HG03378 (cell line): ENCODE measurements at regions not wholly inside any gene's neighbourhood (a gene's known extent, or its start where the extent isn't known, plus 50 kb on each side); places are given as distances from the start of the nearest gene placed in this dataset.

Experiments used
- ATAC-seq: cut with Tn5 transposase; IDR thresholded peaks from one replicate; pipeline ENCODE4 v1.9.1; 2021; ENCODE audit warnings: mild to moderate bottlenecking, moderate library complexity; ENCODE audit not compliant: unreplicated experiment

- ATAC-seq: no peak
Measured at GRCh38 chr6:22668307-22668706, 98.9 kb downstream of the HDGFL1 start.

DNA sequence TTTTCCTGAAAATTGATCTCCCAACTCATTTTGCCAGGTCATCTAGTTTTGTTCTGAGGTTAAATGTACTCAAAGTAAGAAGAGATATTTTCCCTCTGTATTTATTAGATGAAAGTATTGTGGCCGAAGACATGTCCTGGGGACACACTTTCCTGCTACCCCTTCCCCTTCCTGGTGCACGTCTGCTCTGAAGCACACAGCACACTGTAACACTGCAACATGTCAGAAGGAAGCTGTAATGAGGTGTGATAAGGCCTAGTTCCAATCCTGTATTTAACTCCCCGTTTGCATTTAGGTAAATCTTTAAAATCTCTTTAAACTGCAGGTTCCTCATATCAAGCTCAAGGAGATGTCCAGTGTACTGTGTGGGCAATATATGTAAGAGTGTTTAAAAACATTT, 99.4 kb downstream of the HDGFL1 start:
- no peak for ATAC-seq

DNA sequence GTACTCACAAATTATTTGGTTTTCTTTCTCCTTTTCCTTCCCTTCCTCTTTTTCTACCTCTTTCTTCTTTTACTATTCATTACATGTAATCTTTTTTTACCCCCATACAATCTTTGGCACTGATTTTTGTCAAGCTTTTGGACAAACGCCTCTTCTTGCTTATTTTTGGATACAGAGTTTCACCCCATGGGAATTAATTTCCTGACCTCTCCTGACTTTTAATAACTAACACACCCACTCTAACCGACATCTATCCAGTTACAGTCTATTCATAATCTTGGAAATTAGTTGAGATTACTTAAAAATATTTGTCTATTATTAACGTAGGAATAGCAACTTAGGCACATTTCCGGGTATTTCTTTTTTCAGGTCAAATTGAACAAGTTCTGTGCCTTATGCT, 101.2 kb downstream of the HDGFL1 start:
- ATAC-seq: no peak

GRCh38 chr6:22673474-22673873, 104.1 kb downstream of the HDGFL1 start:
- no peak for ATAC-seq

DNA sequence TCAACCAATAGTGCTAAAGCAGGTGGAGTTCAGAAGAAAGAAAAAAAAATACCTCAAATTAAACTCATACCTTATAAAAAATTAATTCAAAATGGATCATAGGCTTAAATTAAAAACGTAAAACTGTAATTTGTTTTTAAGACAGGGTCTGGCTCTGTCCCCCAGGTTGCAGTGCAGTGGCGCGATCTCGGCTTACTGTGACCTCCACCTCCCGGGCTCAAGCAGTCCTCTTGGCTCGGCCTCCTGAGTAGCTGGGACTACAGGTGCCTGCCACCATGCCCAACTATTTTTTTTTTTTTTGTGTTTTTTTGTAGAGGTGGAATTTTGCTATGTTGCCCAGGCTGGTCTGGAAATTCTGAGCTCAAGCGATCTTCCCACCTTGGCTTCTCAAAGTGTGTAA, 111.6 kb downstream of the HDGFL1 start:
- ATAC-seq: no peak

- no peak for ATAC-seq
Measured at GRCh38 chr6:22681761-22682160, 112.4 kb downstream of the HDGFL1 start.

DNA sequence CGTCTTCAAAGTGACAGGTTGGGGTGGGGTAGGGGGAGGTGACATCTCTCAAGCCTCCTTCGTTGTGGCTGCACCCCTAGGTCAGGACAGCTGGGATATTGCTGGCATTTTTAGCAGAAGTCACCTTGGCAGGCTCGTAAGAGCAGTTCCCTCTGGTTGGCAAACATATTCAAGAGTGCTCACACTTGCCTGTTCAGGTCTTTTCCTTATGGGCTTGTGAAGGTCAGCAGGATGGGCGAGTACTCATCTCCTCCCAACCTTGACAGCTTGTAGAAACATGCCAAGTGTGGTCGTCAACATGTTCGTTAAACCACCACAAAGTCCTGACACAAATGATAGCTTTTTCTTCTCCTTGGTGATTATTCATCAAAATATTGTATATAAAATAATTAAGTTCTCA, 113.6 kb downstream of the HDGFL1 start:
- ATAC-seq: no peak

- no peak for ATAC-seq
Measured at GRCh38 chr6:22690446-22690845, 121.1 kb downstream of the HDGFL1 start.

DNA sequence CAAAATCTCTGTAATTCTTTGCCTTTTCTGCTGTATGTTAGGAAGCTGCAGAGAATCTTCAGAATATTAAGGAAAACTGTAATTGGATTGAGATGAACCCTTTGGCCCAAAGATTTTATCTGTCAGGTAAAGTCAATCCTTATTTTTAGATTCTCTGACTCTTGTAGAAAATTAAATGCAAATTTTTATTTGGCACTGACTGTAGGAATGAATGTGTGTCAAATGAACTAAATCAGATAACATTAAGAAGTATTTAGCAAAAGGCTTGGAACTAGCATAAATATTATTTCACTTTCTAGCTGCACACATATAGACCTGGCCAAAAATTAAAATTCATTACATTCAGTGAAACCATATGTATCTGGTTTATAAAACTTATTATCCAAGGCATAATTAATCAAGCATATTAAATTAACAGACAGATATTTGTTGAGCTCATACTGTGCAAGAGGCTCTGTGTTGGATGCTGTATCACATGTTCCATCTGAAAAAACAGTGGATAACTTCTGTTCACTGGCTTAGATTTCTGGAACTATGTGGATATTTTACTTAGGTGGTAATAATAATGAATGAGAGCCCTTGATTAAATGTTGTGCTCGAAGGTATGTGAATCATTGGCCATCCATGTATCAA, 124.8 kb downstream of the HDGFL1 start:
- ATAC-seq: no peak

DNA sequence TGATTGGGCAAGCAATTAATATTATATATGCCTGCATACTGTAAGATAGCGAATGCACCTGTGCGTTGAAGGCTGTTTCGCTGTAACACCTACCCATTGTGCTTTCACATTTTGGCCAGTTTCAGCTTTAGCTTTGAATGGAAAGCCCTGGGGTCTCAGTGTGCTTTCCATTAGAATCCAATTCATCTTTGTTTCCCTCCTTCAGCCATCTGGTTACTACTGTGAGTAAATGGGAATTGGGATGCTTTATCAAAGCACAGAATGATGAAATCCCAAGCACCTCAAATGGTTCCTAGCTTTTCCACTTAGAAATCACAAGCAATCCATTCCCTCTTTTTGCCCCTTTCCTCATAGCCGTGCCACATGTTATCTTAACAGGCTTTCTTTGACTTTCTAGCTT, 127.1 kb downstream of the HDGFL1 start:
- ATAC-seq: no peak

DNA sequence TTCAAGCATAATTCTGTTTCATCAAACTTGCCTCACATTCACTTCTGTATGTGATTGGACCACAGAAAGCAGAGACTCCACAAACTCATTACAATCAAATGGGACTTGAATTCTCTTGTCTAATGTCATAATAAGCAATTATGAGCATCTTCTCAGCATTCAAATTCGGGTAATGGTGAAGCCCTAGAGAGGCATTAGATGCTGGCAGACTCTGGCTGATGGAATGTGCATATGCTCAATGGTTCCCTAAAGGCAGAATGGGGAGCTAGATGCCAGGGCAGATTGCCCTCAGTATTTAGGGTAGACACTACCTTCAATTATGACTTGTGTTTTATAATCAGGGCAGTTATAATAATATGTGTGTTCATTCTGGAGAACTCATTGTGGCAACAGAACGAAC, 127.9 kb downstream of the HDGFL1 start:
- ATAC-seq: no peak

DNA sequence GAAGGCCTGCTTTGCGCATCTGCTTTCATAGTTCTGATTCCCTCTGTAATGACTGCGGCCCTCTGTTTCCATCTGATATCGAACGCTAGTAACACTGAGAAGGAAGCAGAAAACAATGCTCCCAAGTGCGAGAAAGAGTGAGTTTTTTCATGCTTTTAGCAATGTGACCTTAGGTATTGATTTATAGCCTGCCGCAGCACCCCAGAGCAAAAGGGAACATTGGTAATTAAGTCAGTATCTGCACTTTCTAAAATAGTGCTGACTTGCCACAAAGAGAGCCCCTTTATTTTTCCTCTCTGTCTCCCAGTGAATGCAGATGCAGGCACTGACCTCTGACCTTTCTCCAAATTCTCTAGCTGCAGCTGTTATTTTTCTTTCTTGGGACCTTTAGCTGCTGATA, 129.8 kb downstream of the HDGFL1 start:
- ATAC-seq: no peak

- no peak for ATAC-seq
Measured at GRCh38 chr6:22706651-22707050, 137.3 kb downstream of the HDGFL1 start.

- no peak for ATAC-seq
Measured at GRCh38 chr6:22708469-22708868, 139.1 kb downstream of the HDGFL1 start.

DNA sequence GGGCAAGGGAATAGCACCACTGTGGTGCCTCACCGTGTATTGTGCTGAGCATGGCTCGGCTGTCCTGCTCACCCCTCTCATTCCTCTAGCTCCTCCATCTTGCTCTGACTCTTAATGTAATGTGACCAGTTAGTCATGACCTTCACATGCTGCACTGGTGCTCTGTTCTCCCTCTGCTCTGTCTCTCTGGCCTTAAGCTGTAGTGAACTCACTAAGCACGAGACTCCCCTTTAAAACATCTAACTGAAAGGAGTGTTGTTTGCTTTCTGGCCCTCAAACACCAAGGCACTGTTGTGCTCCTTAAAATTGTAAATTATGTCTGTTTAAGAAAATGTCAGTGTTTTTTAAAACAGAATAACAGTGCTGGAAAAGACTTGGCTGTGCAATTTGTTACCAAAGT, 140.4 kb downstream of the HDGFL1 start:
- no peak for ATAC-seq

DNA sequence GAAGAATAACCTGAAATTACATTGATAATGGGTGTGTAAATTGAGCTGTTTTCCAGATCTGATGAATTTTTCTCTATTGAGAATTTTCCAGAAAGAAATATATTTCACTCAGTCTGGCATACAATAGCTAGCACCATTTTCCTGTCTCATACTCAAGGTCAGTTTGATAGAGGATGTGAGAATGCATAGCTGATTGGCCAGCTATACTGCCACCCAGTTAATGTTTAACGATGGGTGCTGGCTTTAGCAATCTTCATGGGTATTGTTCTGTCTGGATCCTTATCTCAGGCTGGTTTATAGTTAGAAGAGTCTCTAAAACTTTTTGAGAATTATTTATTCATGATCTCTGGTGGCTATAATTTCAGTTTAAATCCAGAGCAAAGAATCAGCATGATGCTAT, 147.4 kb downstream of the HDGFL1 start:
- no peak for ATAC-seq

- no peak for ATAC-seq
Measured at GRCh38 chr6:22717915-22718314, 148.5 kb downstream of the HDGFL1 start.

- no peak for ATAC-seq
Measured at GRCh38 chr6:22722913-22723312, 153.5 kb downstream of the HDGFL1 start.

- ATAC-seq: no peak
Measured at GRCh38 chr6:22726966-22727365, 157.6 kb downstream of the HDGFL1 start.

- no peak for ATAC-seq
Measured at GRCh38 chr6:22727710-22728109, 158.3 kb downstream of the HDGFL1 start.

- no peak for ATAC-seq
Measured at GRCh38 chr6:22732176-22732970, 163.0 kb downstream of the HDGFL1 start.

DNA sequence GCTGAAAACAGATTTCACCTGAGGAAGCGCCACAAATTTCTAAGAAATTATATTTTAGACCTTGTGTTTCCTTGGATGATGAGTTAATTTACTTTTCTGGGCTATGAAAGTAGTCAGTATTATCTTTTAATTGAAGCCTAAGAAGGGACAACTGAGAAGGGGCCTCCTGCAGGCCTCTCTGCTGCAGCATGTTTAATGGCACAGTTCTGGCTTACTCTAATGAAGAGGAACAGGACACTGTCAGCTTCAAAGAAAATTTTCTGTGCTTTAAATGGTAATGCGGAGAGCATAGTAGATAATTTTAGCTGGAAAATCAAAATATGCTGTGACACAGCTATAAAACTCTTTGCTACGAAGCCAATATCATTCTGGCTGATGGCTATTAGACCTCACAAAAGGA, 167.4 kb downstream of the HDGFL1 start:
- no peak for ATAC-seq

GRCh38 chr6:22737331-22737730, 168.0 kb downstream of the HDGFL1 start:
- no peak for ATAC-seq
